IMR-90 (cell line): ENCODE measurements at regions not wholly inside any gene's neighbourhood (a gene's known extent, or its start where the extent isn't known, plus 50 kb on each side); places are given as distances from the start of the nearest gene placed in this dataset.

Source experiments
- ATAC-seq: fragments of 200-7000 bp; cut with Tn5 transposase; 2 replicates; pipeline ENCODE4 v1.9.1; 2020; ENCODE audit warnings: low read depth, mild to moderate bottlenecking, moderate library complexity
- BruUV-seq: library from RNA; stranded (reverse); fragments of 400-500 nt; replicated peaks from 2 replicates; lab custom pipeline; 2021; lab: Mats Ljungman, UMichigan
- CTCF ChIA-PET: fragments of 300-600 bp; formaldehyde crosslinking; extraction: SDS; loops from one replicate; lab custom pipeline; 2021; ENCODE audit warnings: antibody characterized with exemption; lab: Yijun Ruan, JAX
- POLR2A ChIA-PET: fragments of 300-600 bp; sonication (Branson Sonifier 250); formaldehyde crosslinking; loops from one replicate; lab custom pipeline; 2022; ENCODE audit warnings: antibody characterized with exemption; ENCODE audit not compliant: unreplicated experiment; lab: Charles Lee
- DNase-seq: peaks from one replicate; pipeline ENCODE4 v3.0.0; 2013
- H2AFZ ChIP-seq: replicated peaks from 2 replicates; pipeline ENCODE3; 2013; ENCODE audit warnings: low read length, mild to moderate bottlenecking; ENCODE audit not compliant: poor library complexity
- H2AK5ac ChIP-seq: 2 replicates; pipeline ENCODE4 v1.6.1; 2013; ENCODE audit warnings: low read depth, low read length, inconsistent platforms
- H2AK9ac ChIP-seq: replicated peaks from 2 replicates; pipeline ENCODE3; 2013; ENCODE audit warnings: mild to moderate bottlenecking, low read depth, low read length, moderate library complexity; ENCODE audit not compliant: poor library complexity
- H2BK120ac ChIP-seq: 2 replicates; pipeline ENCODE4 v1.6.1; 2013; ENCODE audit warnings: low read depth, low read length, inconsistent platforms
- H2BK15ac ChIP-seq: 3 replicates; pipeline ENCODE4 v1.6.1; 2013; ENCODE audit warnings: low read depth, low read length, inconsistent platforms
- H2BK20ac ChIP-seq: 2 replicates; pipeline ENCODE4 v1.6.1; 2013; ENCODE audit warnings: low read depth, mild to moderate bottlenecking, inconsistent platforms, low read length, moderate library complexity
- H2BK5ac ChIP-seq: 2 replicates; pipeline ENCODE4 v1.6.1; 2013; ENCODE audit warnings: mild to moderate bottlenecking, low read depth, low read length, inconsistent platforms; ENCODE audit not compliant: poor library complexity, severe bottlenecking
- H3K14ac ChIP-seq: replicated peaks from 2 replicates; pipeline ENCODE4 v1.6.1; 2013; ENCODE audit warnings: low read depth, low read length, inconsistent platforms
- H3K18ac ChIP-seq: 2 replicates; pipeline ENCODE4 v1.6.1; 2013; ENCODE audit warnings: low read depth, low read length, control low read depth
- H3K23ac ChIP-seq: 2 replicates; pipeline ENCODE4 v1.6.1; 2013; ENCODE audit warnings: low read depth, low read length, inconsistent platforms
- H3K27ac ChIP-seq: 2 replicates; pipeline ENCODE4 v1.5.1; 2013; ENCODE audit warnings: mild to moderate bottlenecking, control low read depth, low read length; ENCODE audit not compliant: insufficient read depth
- H3K27me3 ChIP-seq: 2 replicates; pipeline ENCODE4 v1.6.1; 2013; ENCODE audit warnings: low read length; ENCODE audit not compliant: control insufficient read depth, insufficient read depth
- H3K36me3 ChIP-seq: 2 replicates; pipeline ENCODE4 v1.6.1; 2013; ENCODE audit warnings: low read length, mixed read lengths; ENCODE audit not compliant: control insufficient read depth, insufficient read depth
- H3K4ac ChIP-seq: 2 replicates; pipeline ENCODE4 v1.6.1; 2013; ENCODE audit warnings: low read depth, low read length, inconsistent platforms
- H3K4me1 ChIP-seq: 2 replicates; pipeline ENCODE4 v1.6.1; 2013; ENCODE audit warnings: low read length, mixed read lengths; ENCODE audit not compliant: control insufficient read depth, insufficient read depth
- H3K4me2 ChIP-seq: 2 replicates; pipeline ENCODE4 v1.6.1; 2013; ENCODE audit warnings: low read depth, mild to moderate bottlenecking, control low read depth, low read length, moderate library complexity
- H3K4me3 ChIP-seq: 2 replicates; pipeline ENCODE4 v1.5.1; 2013; ENCODE audit warnings: low read depth, mild to moderate bottlenecking, control low read depth, low read length, moderate library complexity; ENCODE audit not compliant: insufficient read depth
- H3K56ac ChIP-seq: 2 replicates; pipeline ENCODE4 v1.6.1; 2013; ENCODE audit warnings: low read length, inconsistent platforms; ENCODE audit not compliant: insufficient read depth; ENCODE audit errors: extremely low read depth
- H3K79me1 ChIP-seq, 2 experiments: 2 replicates each; pipeline ENCODE4 v1.6.1; 2013; ENCODE audit warnings: low read length in 2 of 2, inconsistent platforms in 1 of 2, low read depth in 1 of 2
- H3K9ac ChIP-seq: 2 replicates; pipeline ENCODE4 v1.6.1; 2013; ENCODE audit warnings: low read depth, low read length, control low read depth
- H3K9me1 ChIP-seq: 2 replicates; pipeline ENCODE4 v1.6.1; 2013; ENCODE audit warnings: low read length, inconsistent platforms; ENCODE audit not compliant: insufficient read depth
- H3K9me3 ChIP-seq: 2 replicates; pipeline ENCODE4 v1.6.1; 2013; ENCODE audit warnings: low read length; ENCODE audit not compliant: control insufficient read depth, insufficient read depth
- H4K20me1 ChIP-seq: 2 replicates; pipeline ENCODE4 v1.6.1; 2013; ENCODE audit warnings: low read length, inconsistent platforms; ENCODE audit not compliant: insufficient read depth
- H4K5ac ChIP-seq: 2 replicates; pipeline ENCODE4 v1.6.1; 2013; ENCODE audit warnings: mild to moderate bottlenecking, low read depth, low read length, control low read depth
- H4K8ac ChIP-seq, 2 experiments: 2 replicates each; pipeline ENCODE4 v1.6.1; 2013; ENCODE audit warnings: low read depth in 2 of 2, low read length in 2 of 2, control low read depth in 1 of 2, inconsistent platforms in 1 of 2
- H4K91ac ChIP-seq: 2 replicates; pipeline ENCODE4 v1.6.1; 2013; ENCODE audit warnings: low read depth, low read length, inconsistent platforms; ENCODE audit not compliant: insufficient read depth
- BHLHE40 ChIP-seq: fragments of 150-350 bp; IDR thresholded peaks from 2 replicates; pipeline ENCODE4 v1.6.1; 2016; ENCODE audit warnings: mild to moderate bottlenecking, low read depth, low read length
- MAFK ChIP-seq: IDR thresholded peaks from 2 replicates; pipeline ENCODE4 v1.6.1; 2012; ENCODE audit warnings: low read depth, low read length, improper control_type of control experiment
- MAZ ChIP-seq: IDR thresholded peaks from 2 replicates; pipeline ENCODE4 v1.6.1; 2012; ENCODE audit warnings: low read depth, mild to moderate bottlenecking, low read length, improper control_type of control experiment, moderate library complexity, borderline replicate concordance
- MXI1 ChIP-seq: IDR thresholded peaks from 2 replicates; pipeline ENCODE4 v1.6.1; 2012; ENCODE audit warnings: low read depth, mild to moderate bottlenecking, low read length, moderate library complexity, borderline replicate concordance
- POLR2A ChIP-seq: IDR thresholded peaks from 2 replicates; pipeline ENCODE4 v1.6.1; 2012; ENCODE audit warnings: mild to moderate bottlenecking, low read depth, low read length
- RAD21 ChIP-seq: IDR thresholded peaks from 2 replicates; pipeline ENCODE4 v1.6.1; 2012; ENCODE audit warnings: low read length, improper control_type of control experiment
- RCOR1 ChIP-seq: IDR thresholded peaks from 2 replicates; pipeline ENCODE4 v1.6.1; 2012; ENCODE audit warnings: mild to moderate bottlenecking, low read length, improper control_type of control experiment; ENCODE audit not compliant: insufficient replicate concordance
- WGBS, 2 experiments: methylation state at CpG; one replicate each; pipeline versions ENCODE4 v1.1.5 to v1.1.7; 2013; ENCODE audit warnings: missing lambda C conversion rate in 2 of 2; ENCODE audit not compliant: insufficient read length in 1 of 2; ENCODE audit errors: extremely low coverage in 2 of 2; 5-methylcytosine and 5-hydroxymethylcytosine counted together
- dilution Hi-C: fragments of 300-500 bp; cut with HindIII; formaldehyde crosslinking; loops from one replicate; pipeline ENCODE4 v1.14.3; 2018; ENCODE audit warnings: low sequenced_read_pairs; ENCODE audit not compliant: unreplicated experiment
- in situ Hi-C: fragments of 300-500 bp; cut with MboI; formaldehyde crosslinking; loops from 3 replicates; pipeline ENCODE4 v1.14.3; 2019; ENCODE audit warnings: low sequenced_read_pairs, inconsistent platforms, mixed read lengths
- intact Hi-C: fragments of 100-400 bp; cut with micrococcal nuclease; formaldehyde crosslinking; loops from 2 replicates; pipeline ENCODE4 v1.10.0; 2022
- TF ChIP-seq, protein P1 (sequence below): fragments of 150-350 bp; IDR thresholded peaks from 2 replicates; pipeline ENCODE4 v1.6.1; 2017; ENCODE audit warnings: mild to moderate bottlenecking, antibody characterized with exemption, low read length, low read depth
- TF ChIP-seq, protein P2 (sequence below): fragments of 150-350 bp; IDR thresholded peaks from 2 replicates; pipeline ENCODE4 v1.6.1; 2016; ENCODE audit warnings: low read depth, mild to moderate bottlenecking, low read length, moderate library complexity, borderline replicate concordance

DNA sequence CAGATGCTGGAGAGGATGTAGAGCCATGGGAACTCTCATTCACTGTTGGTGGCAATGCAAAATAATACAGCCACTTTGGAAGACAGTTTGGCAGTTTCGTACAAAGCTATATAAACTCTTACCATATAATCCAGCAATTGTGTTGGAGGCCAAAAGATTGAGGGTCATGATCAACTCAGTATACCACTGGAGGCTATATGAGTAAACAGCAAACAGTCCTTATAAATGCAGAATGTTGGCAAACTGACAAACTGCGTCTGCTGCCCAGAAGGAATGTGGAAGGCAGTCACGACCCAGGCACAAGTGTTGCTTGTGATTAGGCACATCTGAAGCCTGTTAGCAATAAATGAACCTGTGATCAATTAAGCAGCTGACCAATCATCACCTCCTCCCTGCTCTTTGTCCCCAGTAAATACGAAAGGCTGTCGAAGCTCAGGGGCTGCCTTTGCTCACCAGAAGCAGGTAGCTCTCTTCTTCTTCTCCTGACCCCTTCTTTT is 98.1 kb upstream of the SPOPL start:
- POLR2A ChIA-PET = no interaction called here
- Histone ChIP-seq H4K8ac (no peak overlapping the region), H4K91ac (no peak overlapping the region), H3K9ac (no peak overlapping the region), H4K5ac (no peak overlapping the region), H3K9me3 (no peaks in the 10 kb centered on the region), H3K36me3 (no peaks in the 10 kb centered on the region), H4K20me1 (no peaks in the 10 kb centered on the region), H3K79me1 (no peaks in the 10 kb centered on the region), H3K14ac (no peak overlapping the region), H2AK9ac (no peak overlapping the region), H3K4me2 (no peak overlapping the region), H2BK120ac (no peak overlapping the region), H3K27me3 (no peaks in the 10 kb centered on the region), H3K56ac (no peak overlapping the region), H3K4ac (no peak overlapping the region), H3K9me1 (no peaks in the 10 kb centered on the region), H2AK5ac (no peak overlapping the region), H3K18ac (no peak overlapping the region), H3K23ac (no peak overlapping the region), H2BK5ac (no peak overlapping the region), H2BK15ac (no peak overlapping the region), H3K4me1 (no peaks in the 10 kb centered on the region), H3K4me3 (no peak overlapping the region), H2BK20ac (no peak overlapping the region), H2AFZ (no peak overlapping the region), H3K27ac (no peak overlapping the region)
- BruUV-seq = no TSS peak
- 93% methylated on average over 2 of the region's 5 CpGs; no CpG with 5 or more reads in 1 of the 2 experiments for WGBS, 2 experiments
- in situ Hi-C loops = no loop called here
- dilution Hi-C loops = no loop called here
- no peak for ATAC-seq
- no peak for DNase-seq
- TF ChIP-seq MAZ (no peak), POLR2A (no peak), BHLHE40 (no peak), MXI1 (no peak), RAD21 (no peak), RCOR1 (no peak), MAFK (no peak)
- TF ChIP-seq, protein P1, sequence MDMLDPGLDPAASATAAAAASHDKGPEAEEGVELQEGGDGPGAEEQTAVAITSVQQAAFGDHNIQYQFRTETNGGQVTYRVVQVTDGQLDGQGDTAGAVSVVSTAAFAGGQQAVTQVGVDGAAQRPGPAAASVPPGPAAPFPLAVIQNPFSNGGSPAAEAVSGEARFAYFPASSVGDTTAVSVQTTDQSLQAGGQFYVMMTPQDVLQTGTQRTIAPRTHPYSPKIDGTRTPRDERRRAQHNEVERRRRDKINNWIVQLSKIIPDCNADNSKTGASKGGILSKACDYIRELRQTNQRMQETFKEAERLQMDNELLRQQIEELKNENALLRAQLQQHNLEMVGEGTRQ = no peak
- TF ChIP-seq, protein P2, sequence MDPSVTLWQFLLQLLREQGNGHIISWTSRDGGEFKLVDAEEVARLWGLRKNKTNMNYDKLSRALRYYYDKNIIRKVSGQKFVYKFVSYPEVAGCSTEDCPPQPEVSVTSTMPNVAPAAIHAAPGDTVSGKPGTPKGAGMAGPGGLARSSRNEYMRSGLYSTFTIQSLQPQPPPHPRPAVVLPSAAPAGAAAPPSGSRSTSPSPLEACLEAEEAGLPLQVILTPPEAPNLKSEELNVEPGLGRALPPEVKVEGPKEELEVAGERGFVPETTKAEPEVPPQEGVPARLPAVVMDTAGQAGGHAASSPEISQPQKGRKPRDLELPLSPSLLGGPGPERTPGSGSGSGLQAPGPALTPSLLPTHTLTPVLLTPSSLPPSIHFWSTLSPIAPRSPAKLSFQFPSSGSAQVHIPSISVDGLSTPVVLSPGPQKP = no peak
- intact Hi-C loops = no loop called here
- CTCF ChIA-PET = no interaction called here
